ENCODE measurements at regions not wholly inside any gene's neighbourhood (a gene's known extent, or its start where the extent isn't known, plus 50 kb on each side); places are given as distances from the start of the nearest gene placed in this dataset.

DNA sequence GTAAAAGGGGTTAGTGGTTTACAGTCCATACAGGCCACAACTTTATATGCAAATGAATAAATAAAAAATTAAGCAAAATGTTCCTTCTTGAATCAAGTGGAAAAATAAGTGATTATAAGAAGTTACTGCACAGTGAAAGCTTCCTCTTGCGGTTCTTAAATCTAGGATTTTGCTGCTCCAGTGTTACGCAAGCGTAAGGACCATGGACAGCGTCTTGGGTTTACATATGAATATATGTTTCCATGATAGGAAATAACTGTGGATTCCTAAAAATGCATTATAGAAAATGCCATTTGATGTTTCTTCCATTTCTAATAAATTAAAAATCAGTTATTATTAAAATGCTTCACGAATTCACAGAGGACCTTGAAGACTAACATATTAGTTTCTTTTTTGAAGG lies 176.6 kb upstream of the POU3F2 start:
- H3K27ac Mint-ChIP-seq (ENCODE audit: unreplicated experiment): no peak overlapping the region
- Histone ChIP-seq H2AFZ (ENCODE audit: low read depth, low read length) (no peak overlapping the region), H3K4me1 (ENCODE audit: insufficient read depth, low read length) (peaks cover 6% of the 10 kb centered on the region), H3K9me3 (ENCODE audit: insufficient read depth, low read depth, low read length) (no peaks in the 10 kb centered on the region), H3K79me2 (ENCODE audit: insufficient read depth, low read length) (no peaks in the 10 kb centered on the region), H4K20me1 (ENCODE audit: insufficient read depth, low read length) (no peaks in the 10 kb centered on the region), H3K36me3 (ENCODE audit: insufficient read depth, low read length) (no peaks in the 10 kb centered on the region), H3K9ac (ENCODE audit: low read length) (no peak overlapping the region), H3K27me3 (ENCODE audit: insufficient read depth, low read length) (no peaks in the 10 kb centered on the region), H3K4me2 (ENCODE audit: low read length) (no peak overlapping the region), H3K4me3 (ENCODE audit: insufficient read depth, low read depth, low read length) (no peak overlapping the region), H3K27ac (ENCODE audit: low read depth, low read length) (no peak overlapping the region)
- FAIRE-seq: no peak
- no peaks in the 10 kb centered on the region for H3K36me3 Mint-ChIP-seq (ENCODE audit: low read depth, unreplicated experiment)
- no peaks in the 10 kb centered on the region for H3K27me3 Mint-ChIP-seq (ENCODE audit: low read depth, unreplicated experiment)
- H3K4me1 Mint-ChIP-seq (ENCODE audit: low read depth, unreplicated experiment): peaks cover 15% of the 10 kb centered on the region
- peak; percentile 42 for DNase-seq (ENCODE audit: low read depth)
- TF ChIP-seq, protein P1, sequence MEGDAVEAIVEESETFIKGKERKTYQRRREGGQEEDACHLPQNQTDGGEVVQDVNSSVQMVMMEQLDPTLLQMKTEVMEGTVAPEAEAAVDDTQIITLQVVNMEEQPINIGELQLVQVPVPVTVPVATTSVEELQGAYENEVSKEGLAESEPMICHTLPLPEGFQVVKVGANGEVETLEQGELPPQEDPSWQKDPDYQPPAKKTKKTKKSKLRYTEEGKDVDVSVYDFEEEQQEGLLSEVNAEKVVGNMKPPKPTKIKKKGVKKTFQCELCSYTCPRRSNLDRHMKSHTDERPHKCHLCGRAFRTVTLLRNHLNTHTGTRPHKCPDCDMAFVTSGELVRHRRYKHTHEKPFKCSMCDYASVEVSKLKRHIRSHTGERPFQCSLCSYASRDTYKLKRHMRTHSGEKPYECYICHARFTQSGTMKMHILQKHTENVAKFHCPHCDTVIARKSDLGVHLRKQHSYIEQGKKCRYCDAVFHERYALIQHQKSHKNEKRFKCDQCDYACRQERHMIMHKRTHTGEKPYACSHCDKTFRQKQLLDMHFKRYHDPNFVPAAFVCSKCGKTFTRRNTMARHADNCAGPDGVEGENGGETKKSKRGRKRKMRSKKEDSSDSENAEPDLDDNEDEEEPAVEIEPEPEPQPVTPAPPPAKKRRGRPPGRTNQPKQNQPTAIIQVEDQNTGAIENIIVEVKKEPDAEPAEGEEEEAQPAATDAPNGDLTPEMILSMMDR (IDR thresholded peaks at IDR 0.05; ENCODE audit: insufficient read depth, low read depth, low read length): no peak
- TF ChIP-seq EZH2 (IDR thresholded peaks at IDR 0.05; ENCODE audit: insufficient read depth, low read length): no peak
- H3K4me3 Mint-ChIP-seq (ENCODE audit: unreplicated experiment): no peak overlapping the region
- H3K9me3 Mint-ChIP-seq (ENCODE audit: unreplicated experiment): no peaks in the 10 kb centered on the region

GRCh38 chr6:98669371-98669770 lies 165.0 kb upstream of the POU3F2 start:
- H3K4me3 ChIP-seq (ENCODE audit: insufficient read depth, low read depth, low read length): no peak overlapping the region
- no peaks in the 10 kb centered on the region for H3K36me3 ChIP-seq (ENCODE audit: insufficient read depth, low read length)
- no peaks in the 10 kb centered on the region for H3K4me1 ChIP-seq (ENCODE audit: insufficient read depth, low read length)
- TF ChIP-seq, protein P1 (IDR thresholded peaks at IDR 0.05; ENCODE audit: insufficient read depth, low read depth, low read length): no peak
- no peak for TF ChIP-seq EZH2 (IDR thresholded peaks at IDR 0.05; ENCODE audit: insufficient read depth, low read length)
- H3K4me2 ChIP-seq (ENCODE audit: low read length): no peak overlapping the region
- no peak overlapping the region for H2AFZ ChIP-seq (ENCODE audit: low read depth, low read length)
- Mint-ChIP-seq H3K9me3 (ENCODE audit: unreplicated experiment) (no peaks in the 10 kb centered on the region), H3K27ac (ENCODE audit: unreplicated experiment) (no peak overlapping the region), H3K4me1 (ENCODE audit: low read depth, unreplicated experiment) (peaks cover 2% of the 10 kb centered on the region), H3K4me3 (ENCODE audit: unreplicated experiment) (no peak overlapping the region), H3K36me3 (ENCODE audit: low read depth, unreplicated experiment) (no peaks in the 10 kb centered on the region), H3K27me3 (ENCODE audit: low read depth, unreplicated experiment) (no peaks in the 10 kb centered on the region)
- H3K27me3 ChIP-seq (ENCODE audit: insufficient read depth, low read length): no peaks in the 10 kb centered on the region
- H3K9ac ChIP-seq (ENCODE audit: low read length): no peak overlapping the region
- no peak overlapping the region for H3K27ac ChIP-seq (ENCODE audit: low read depth, low read length)
- no peak for DNase-seq (ENCODE audit: low read depth)
- FAIRE-seq: no peak
- H3K79me2 ChIP-seq (ENCODE audit: insufficient read depth, low read length): no peaks in the 10 kb centered on the region
- no peaks in the 10 kb centered on the region for H4K20me1 ChIP-seq (ENCODE audit: insufficient read depth, low read length)
- no peaks in the 10 kb centered on the region for H3K9me3 ChIP-seq (ENCODE audit: insufficient read depth, low read depth, low read length)

DNA sequence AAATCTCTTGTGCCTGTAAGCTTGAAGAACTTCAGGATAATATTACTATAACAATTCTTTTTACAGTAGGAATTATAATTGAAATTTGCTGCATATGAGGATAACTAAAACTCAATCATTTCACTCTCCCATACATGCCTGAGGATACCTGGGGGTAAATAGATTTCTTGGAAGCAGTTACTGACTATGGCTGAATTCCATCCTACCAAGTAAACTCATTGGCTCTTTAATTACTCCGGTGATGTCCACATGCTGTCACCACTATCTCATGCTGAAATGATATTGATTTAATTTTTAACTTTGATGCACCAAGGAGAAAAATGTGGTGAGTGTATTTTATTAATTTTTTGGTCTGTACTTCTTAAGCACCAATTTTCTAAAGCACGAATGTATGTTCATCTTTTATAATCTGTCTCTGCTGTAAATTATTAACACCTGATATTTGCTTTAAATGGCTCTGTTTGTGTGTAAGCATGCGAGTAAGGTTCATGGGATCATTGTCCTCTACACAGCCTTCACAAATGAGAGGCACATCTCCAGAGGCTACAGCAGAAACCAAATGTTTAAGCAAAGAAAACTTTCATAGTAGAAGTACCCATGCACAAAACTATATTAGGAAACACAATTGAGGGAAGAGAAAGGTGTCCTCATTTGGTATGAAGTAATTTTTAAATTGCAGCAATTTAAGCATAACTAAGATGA lies 164.2 kb upstream of the POU3F2 start:
- no peak overlapping the region for H3K27ac ChIP-seq (ENCODE audit: low read depth, low read length)
- Mint-ChIP-seq H3K27me3 (ENCODE audit: low read depth, unreplicated experiment) (no peaks in the 10 kb centered on the region), H3K4me3 (ENCODE audit: unreplicated experiment) (no peak overlapping the region), H3K9me3 (ENCODE audit: unreplicated experiment) (no peaks in the 10 kb centered on the region), H3K27ac (ENCODE audit: unreplicated experiment) (no peak overlapping the region), H3K36me3 (ENCODE audit: low read depth, unreplicated experiment) (no peaks in the 10 kb centered on the region), H3K4me1 (ENCODE audit: low read depth, unreplicated experiment) (peaks cover 2% of the 10 kb centered on the region)
- no peaks in the 10 kb centered on the region for H3K79me2 ChIP-seq (ENCODE audit: insufficient read depth, low read length)
- H3K9ac ChIP-seq (ENCODE audit: low read length): no peak overlapping the region
- no peaks in the 10 kb centered on the region for H3K27me3 ChIP-seq (ENCODE audit: insufficient read depth, low read length)
- H3K9me3 ChIP-seq (ENCODE audit: insufficient read depth, low read depth, low read length): no peaks in the 10 kb centered on the region
- no peaks in the 10 kb centered on the region for H3K4me1 ChIP-seq (ENCODE audit: insufficient read depth, low read length)
- TF ChIP-seq EZH2 (IDR thresholded peaks at IDR 0.05; ENCODE audit: insufficient read depth, low read length): no peak
- TF ChIP-seq, protein P1 (IDR thresholded peaks at IDR 0.05; ENCODE audit: insufficient read depth, low read depth, low read length): no peak
- H3K36me3 ChIP-seq (ENCODE audit: insufficient read depth, low read length): no peaks in the 10 kb centered on the region
- FAIRE-seq (no peak), DNase-seq (ENCODE audit: low read depth) (no peak)
- H3K4me3 ChIP-seq (ENCODE audit: insufficient read depth, low read depth, low read length): no peak overlapping the region
- H2AFZ ChIP-seq (ENCODE audit: low read depth, low read length): no peak overlapping the region
- H4K20me1 ChIP-seq (ENCODE audit: insufficient read depth, low read length): no peaks in the 10 kb centered on the region
- no peak overlapping the region for H3K4me2 ChIP-seq (ENCODE audit: low read length)
